ENCODE measurements at regions not wholly inside any gene's neighbourhood (a gene's known extent, or its start where the extent isn't known, plus 50 kb on each side); places are given as distances from the start of the nearest gene placed in this dataset.
"Not testable (repeated sequence)": the region's sequence is repeated elsewhere in the genome, so short reads cannot be mapped to it uniquely, and the experiment has no call there.

- no peak for DNase-seq
Observed at GRCh38 chr14:71366861-71367260, 459.6 kb downstream of the PCNX1 start.

- no peak for DNase-seq
Observed at GRCh38 chr14:71371711-71372396, 464.6 kb downstream of the PCNX1 start.

DNA sequence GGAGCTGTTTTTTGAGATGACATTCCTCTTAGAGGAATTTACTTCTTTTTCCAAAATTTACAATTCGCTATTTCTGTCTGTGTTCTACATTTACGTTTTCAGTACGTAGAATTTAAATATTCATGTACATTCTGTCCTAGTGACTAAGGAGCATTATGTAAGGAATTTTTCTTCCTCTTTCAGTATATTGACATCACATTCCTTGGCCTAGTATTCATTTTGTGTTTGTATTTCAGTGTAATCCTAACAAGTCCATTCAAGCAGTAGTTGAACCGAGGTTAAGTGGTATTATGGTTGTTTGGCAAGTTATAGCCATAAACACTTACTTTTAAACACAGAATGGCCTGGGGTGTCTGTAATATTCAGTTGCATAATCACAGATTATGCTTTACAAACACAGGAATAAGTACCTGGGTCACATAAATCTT, 465.2 kb downstream of the PCNX1 start:
- DNase-seq, result no peak

DNA sequence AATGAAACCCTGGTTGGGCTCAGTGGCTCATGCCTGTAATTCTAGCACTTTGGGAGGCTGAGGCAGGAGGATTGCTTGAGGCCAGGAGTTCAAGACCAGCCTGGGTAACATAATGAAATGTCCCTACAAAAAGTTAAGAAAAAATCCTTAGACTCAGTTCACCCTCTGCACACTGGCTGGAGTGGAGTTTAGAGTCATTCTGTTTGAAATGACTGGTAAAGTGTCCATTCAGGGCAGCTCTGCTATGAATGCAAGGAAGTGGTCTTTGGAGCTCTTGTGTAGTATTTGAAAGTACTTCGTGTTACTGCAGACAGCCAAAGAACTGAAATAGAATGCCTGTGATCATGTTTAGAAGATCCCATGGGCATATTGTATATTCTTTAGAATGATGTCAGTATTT, 466.5 kb downstream of the PCNX1 start:
- DNase-seq, result no peak

- DNase-seq, result no peak
Observed at GRCh38 chr14:71374989-71375388, 467.7 kb downstream of the PCNX1 start.

DNA sequence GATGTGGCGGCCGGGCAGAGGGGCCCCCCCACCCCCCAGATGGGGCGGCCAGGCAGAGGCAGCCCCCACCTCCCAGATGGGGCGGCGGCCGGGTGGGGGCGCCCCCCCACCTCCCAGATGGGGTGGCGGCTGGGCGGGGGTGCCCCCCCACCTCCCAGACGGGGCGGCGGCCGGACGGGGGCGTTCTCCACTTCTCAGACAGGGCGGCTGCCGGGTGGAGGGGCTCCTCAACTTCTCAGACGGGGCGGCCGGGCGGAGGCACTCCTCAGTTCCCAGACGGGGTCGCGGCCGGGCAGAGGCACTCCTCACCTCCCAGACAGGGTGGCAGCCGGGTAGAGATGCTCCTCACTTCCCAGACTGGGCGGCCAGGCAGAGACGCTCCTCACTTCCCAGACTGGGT, 469.8 kb downstream of the PCNX1 start:
- no peak for DNase-seq

DNA sequence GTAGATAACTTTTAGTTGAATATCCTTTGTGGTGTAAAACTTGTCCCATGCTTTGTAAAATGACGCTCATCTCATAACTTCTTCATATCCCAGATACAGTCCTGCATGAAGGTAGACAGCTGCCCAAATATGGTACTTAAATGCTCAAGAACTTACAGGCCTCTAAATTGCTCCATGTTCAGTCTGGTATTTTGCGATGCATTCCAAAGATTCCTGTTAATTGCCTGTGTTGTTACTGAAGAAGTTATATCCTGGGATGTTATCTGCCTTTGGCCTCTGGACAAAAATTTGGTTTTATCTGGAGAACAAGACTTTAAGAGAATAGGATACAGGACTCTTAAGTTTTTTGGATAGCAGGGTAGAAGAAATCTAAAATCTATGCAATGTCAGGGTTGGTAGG, 473.0 kb downstream of the PCNX1 start:
- no peak for DNase-seq

DNA sequence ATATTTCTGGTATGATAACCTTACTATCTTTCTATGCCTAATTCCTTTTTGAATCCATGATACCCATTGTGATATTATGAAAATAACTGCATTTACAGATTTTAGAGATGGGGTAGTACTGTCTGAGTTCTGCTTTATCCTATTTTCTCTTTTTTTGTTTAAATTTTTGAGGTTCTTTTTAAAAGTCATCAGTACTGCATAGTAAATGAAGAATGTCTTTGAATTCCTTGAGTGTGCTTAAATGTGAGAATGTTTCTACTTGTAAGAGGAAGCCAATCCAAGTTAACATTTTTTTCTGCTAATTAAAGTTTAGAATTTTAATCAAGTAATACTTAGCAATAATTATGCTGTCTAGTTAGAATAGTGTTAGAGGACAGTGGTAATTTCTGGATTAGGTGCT, 474.6 kb downstream of the PCNX1 start:
- DNase-seq, result no peak

DNA sequence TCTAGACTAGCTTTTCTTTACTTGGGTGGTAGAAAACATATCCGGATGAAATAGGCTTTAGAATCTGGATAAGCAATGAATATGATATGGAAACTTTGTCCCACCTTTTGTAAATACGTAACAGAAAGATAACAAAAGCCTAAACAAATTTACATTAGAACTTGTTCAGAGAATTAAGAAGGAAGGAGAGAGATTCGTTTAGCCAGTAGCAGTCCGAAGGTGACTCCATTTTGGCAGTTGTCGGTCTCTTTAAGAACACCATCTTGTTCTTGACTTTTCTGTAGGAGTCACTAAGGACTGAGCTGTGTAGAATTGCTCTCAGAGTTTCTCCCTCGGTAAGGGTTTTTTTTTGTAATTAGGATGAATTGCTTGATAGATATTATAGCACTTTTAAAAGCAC, 475.1 kb downstream of the PCNX1 start:
- no peak for DNase-seq

- no peak for DNase-seq
Observed at GRCh38 chr14:71383510-71383909, 476.3 kb downstream of the PCNX1 start.

DNA sequence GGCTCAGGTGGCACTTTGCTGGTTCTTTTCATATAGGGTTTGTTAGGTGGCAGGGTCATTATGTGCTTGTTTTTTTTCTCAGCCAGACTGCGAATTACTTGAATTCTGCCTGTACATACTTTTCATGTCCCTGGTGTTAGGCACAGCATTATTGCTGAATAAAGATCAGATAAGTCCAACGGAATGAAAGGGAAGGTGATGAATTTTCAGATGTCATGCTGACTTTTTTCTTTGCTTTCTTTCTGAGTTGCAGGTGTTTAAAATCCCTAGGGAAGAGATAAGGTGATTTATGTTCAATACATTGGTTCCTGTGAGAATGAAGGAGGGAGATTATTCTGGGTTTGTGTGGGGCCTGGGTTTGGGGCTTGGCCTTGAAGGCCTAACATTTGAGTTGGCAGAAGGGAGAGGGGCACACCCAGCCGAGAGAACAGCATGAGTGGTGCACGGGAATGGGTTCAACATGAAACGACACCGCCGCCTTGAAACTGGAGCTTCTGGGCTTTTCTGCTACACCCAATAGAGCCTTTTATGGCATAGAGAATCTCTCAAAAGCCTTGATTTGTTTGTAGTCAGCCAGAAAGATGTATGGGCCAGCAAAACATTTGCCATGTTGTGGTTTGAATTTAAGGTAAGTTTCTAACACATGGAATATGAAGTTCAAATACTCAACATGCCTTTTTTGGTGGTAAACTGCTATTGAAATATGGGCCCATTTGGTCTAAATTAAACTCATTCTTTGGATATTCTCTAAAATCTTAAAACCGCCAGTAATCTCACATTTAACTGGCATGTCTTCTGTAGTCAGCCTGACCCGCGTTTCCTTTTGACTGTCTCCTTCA, 477.0 kb downstream of the PCNX1 start:
- DNase-seq, result no peak

- DNase-seq, result no peak
Observed at GRCh38 chr14:71387753-71388152, 480.5 kb downstream of the PCNX1 start.

- DNase-seq, result no peak
Observed at GRCh38 chr14:71388336-71388735, 481.1 kb downstream of the PCNX1 start.

DNA sequence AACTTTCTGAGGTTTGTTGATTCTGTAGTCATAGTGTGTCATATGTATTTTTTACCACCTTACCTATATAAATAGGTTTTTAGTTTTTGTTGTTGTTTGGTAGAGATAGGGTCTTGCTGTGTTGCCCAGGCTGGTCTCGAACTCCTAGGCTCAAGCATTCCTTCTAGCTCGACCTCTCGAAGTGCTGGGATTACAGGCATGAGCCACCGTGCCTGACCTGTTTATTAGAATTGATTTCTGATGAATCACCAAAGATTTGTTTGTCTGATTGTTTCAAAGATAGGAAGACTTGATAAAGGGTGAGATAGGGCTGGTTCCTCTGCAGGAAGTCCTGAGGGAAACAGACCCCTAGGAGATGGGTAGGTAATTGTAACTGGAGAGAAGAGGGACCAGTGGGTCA, 481.6 kb downstream of the PCNX1 start:
- no peak for DNase-seq

- no peak for DNase-seq
Observed at GRCh38 chr14:71394386-71394785, 487.1 kb downstream of the PCNX1 start.

DNA sequence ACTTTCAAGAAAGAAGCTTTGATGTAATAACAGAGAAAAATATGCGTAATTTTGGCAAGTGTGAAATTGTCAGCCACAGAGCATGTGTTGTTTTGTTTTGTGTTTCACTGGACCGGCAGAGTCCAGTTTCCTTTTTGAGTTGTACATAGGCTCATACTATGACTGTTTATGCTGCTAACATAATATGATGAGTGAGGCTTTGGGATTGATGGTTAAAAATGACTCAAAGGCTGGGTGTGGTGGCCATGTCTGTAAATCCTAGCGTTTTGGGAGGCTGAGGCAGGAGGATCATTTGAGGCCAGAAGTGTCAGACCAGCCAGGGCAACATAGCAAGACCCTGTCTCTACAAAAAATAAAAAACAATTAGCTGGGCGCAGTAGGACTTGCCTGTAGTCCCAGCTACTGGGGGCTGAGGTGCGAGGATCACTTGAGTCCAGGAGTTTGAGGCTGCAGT, 487.9 kb downstream of the PCNX1 start:
- no peak for DNase-seq

GRCh38 chr14:71395636-71396035, 488.4 kb downstream of the PCNX1 start:
- DNase-seq, result no peak

GRCh38 chr14:71396050-71396677, 488.9 kb downstream of the PCNX1 start:
- no peak for DNase-seq

GRCh38 chr14:71397371-71397770, 490.1 kb downstream of the PCNX1 start:
- no peak for DNase-seq

GRCh38 chr14:71398450-71398849, 491.2 kb downstream of the PCNX1 start:
- no peak for DNase-seq

GRCh38 chr14:71399057-71399487, 491.8 kb downstream of the PCNX1 start:
- DNase-seq, result no peak

- DNase-seq, result no peak
Observed at GRCh38 chr14:71400871-71401321, 493.6 kb downstream of the PCNX1 start.

- DNase-seq, result not testable (repeated sequence)
Observed at GRCh38 chr14:71402415-71402814, 495.2 kb downstream of the PCNX1 start.

GRCh38 chr14:71403656-71404055, 496.4 kb downstream of the PCNX1 start:
- DNase-seq, result peak in 1 of 2 experiments; percentile 12

Measured in NCI-H526 (cell line).